Transverse colon (tissue), 4 donors: ENCODE measurements at regions not wholly inside any gene's neighbourhood (a gene's known extent, or its start where the extent isn't known, plus 50 kb on each side); places are given as distances from the start of the nearest gene placed in this dataset.

Experiments used
- CTCF ChIP-seq, 5 experiments: fragments of 200-600 bp in 3 of 5; fragments of 450-650 bp in 2 of 5; sonication (generic) in 3 of 5; IDR thresholded peaks; 1 replicate in 2 of 5; 2 replicates in 3 of 5; pipeline ENCODE4 v1.5.1; 2016 to 2017; ENCODE audit warnings: antibody characterized with exemption in 5 of 5, inconsistent platforms in 3 of 5, mild to moderate bottlenecking in 2 of 5, moderate library complexity in 1 of 5
- EP300 ChIP-seq: sonication (generic); formaldehyde crosslinking; IDR thresholded peaks from one replicate; pipeline ENCODE4 v1.6.1; 2017; ENCODE audit warnings: antibody characterized with exemption, low read depth
- POLR2A ChIP-seq: fragments of 450-650 bp; IDR thresholded peaks from one replicate; pipeline ENCODE4 v1.6.1; 2016; ENCODE audit warnings: antibody characterized with exemption, mild to moderate bottlenecking, moderate library complexity
- POLR2AphosphoS5 ChIP-seq, 3 donors: sonication (generic); formaldehyde crosslinking; IDR thresholded peaks; one replicate each; pipeline ENCODE4 v1.6.1; 2016; ENCODE audit warnings: antibody characterized with exemption in 3 of 3

- TF ChIP-seq CTCF (IDR thresholded peaks at IDR 0.05) (no peak), EP300 (no peak), POLR2AphosphoS5 (IDR thresholded peaks at IDR 0.05) (no peak), POLR2A (no peak)
These were observed 460.5 kb downstream of the MAN2A1 start for GRCh38 chr5:110150199-110150598.
